ENCODE measurements at regions not wholly inside any gene's neighbourhood (a gene's known extent, or its start where the extent isn't known, plus 50 kb on each side); places are given as distances from the start of the nearest gene placed in this dataset.

- H3K27ac ChIP-seq (ENCODE audit: low read length): no peak overlapping the region
- H3K27me3 ChIP-seq (ENCODE audit: control insufficient read depth, insufficient read depth, low read length): no peaks in the 10 kb centered on the region
- Mint-ChIP-seq H3K27ac (no peak overlapping the region), H3K36me3 (peaks cover 9% of the 10 kb centered on the region), H3K9me3 (peaks cover 5 to 7% of the 10 kb centered on the region in 2 donors), H3K4me3 (no peak overlapping the region), H3K27me3 (ENCODE audit: low read depth in 2 of 2) (no peaks in the 10 kb centered on the region), H3K4me1 (no peaks in the 10 kb centered on the region)
- no peak overlapping the region for H3K4me3 ChIP-seq (ENCODE audit: low read length)
- H3K9me3 ChIP-seq (ENCODE audit: control insufficient read depth, insufficient read depth, low read length): no peaks in the 10 kb centered on the region
- WGBS (ENCODE audit: insufficient coverage): no CpG with 5 or more reads among the region's 1 CpG
- no peak for ATAC-seq
- intact Hi-C loops (cut with micrococcal nuclease): no loop called here
- no peak for DNase-seq
- TF ChIP-seq CTCF (IDR thresholded peaks at IDR 0.05): no peak
- H3K4me1 ChIP-seq (ENCODE audit: control insufficient read depth, insufficient read depth, low read length): no peaks in the 10 kb centered on the region
- H3K36me3 ChIP-seq (ENCODE audit: control insufficient read depth, insufficient read depth, low read length): no peaks in the 10 kb centered on the region
Measured at GRCh38 chr4:23233596-23233995, 540.9 kb downstream of the GBA3 start.

GRCh38 chr4:23232987-23233386 lies 540.2 kb downstream of the GBA3 start:
- ATAC-seq (no peak), DNase-seq (no peak)
- TF ChIP-seq CTCF (IDR thresholded peaks at IDR 0.05): no peak
- Histone ChIP-seq H3K27me3 (ENCODE audit: control insufficient read depth, insufficient read depth, low read length) (no peaks in the 10 kb centered on the region), H3K27ac (ENCODE audit: low read length) (no peak overlapping the region), H3K4me1 (ENCODE audit: control insufficient read depth, insufficient read depth, low read length) (no peaks in the 10 kb centered on the region), H3K36me3 (ENCODE audit: control insufficient read depth, insufficient read depth, low read length) (no peaks in the 10 kb centered on the region), H3K4me3 (ENCODE audit: low read length) (no peak overlapping the region), H3K9me3 (ENCODE audit: control insufficient read depth, insufficient read depth, low read length) (no peaks in the 10 kb centered on the region)
- Mint-ChIP-seq H3K4me3 (no peak overlapping the region), H3K36me3 (peaks cover 9% of the 10 kb centered on the region), H3K4me1 (no peaks in the 10 kb centered on the region), H3K27ac (no peak overlapping the region), H3K9me3 (peaks cover 5 to 7% of the 10 kb centered on the region in 2 donors), H3K27me3 (ENCODE audit: low read depth in 2 of 2) (no peaks in the 10 kb centered on the region)
- WGBS (ENCODE audit: insufficient coverage): no CpG with 5 or more reads among the region's 2 CpGs
- intact Hi-C loops (cut with micrococcal nuclease): no loop called here

GRCh38 chr4:23225564-23225963 lies 532.8 kb downstream of the GBA3 start:
- H3K27ac Mint-ChIP-seq: no peak overlapping the region
- no peak overlapping the region for H3K4me3 ChIP-seq (ENCODE audit: low read length)
- H3K27me3 Mint-ChIP-seq (ENCODE audit: low read depth in 2 of 2): no peaks in the 10 kb centered on the region

More at GRCh38 chr4:23225564-23225963, 532.8 kb downstream of the GBA3 start:
- Histone ChIP-seq H3K36me3 (ENCODE audit: control insufficient read depth, insufficient read depth, low read length) (no peaks in the 10 kb centered on the region), H3K9me3 (ENCODE audit: control insufficient read depth, insufficient read depth, low read length) (no peaks in the 10 kb centered on the region), H3K27me3 (ENCODE audit: control insufficient read depth, insufficient read depth, low read length) (no peaks in the 10 kb centered on the region), H3K27ac (ENCODE audit: low read length) (no peak overlapping the region), H3K4me1 (ENCODE audit: control insufficient read depth, insufficient read depth, low read length) (no peaks in the 10 kb centered on the region)
- TF ChIP-seq CTCF (IDR thresholded peaks at IDR 0.05): no peak
- DNase-seq: no peak
- ATAC-seq: no peak
- peaks cover 5% of the 10 kb centered on the region for H3K36me3 Mint-ChIP-seq
- H3K4me1 Mint-ChIP-seq: no peaks in the 10 kb centered on the region
- H3K4me3 Mint-ChIP-seq: no peak overlapping the region
- 100% methylated on average over 1 of the region's 1 CpG for WGBS (ENCODE audit: insufficient coverage)
- intact Hi-C loops (cut with micrococcal nuclease): no loop called here
- H3K9me3 Mint-ChIP-seq: peaks cover 17 to 22% of the 10 kb centered on the region in 2 donors

Measured in natural killer cell (primary cell).